HG03521 (cell line): ENCODE measurements at regions not wholly inside any gene's neighbourhood (a gene's known extent, or its start where the extent isn't known, plus 50 kb on each side); places are given as distances from the start of the nearest gene placed in this dataset.
"Not testable (repeated sequence)": the region's sequence is repeated elsewhere in the genome, so short reads cannot be mapped to it uniquely, and the experiment has no call there.

Experiments
- ATAC-seq: cut with Tn5 transposase; IDR thresholded peaks from one replicate; pipeline ENCODE4 v1.9.1; 2021; ENCODE audit warnings: mild to moderate bottlenecking, moderate library complexity; ENCODE audit not compliant: unreplicated experiment

DNA sequence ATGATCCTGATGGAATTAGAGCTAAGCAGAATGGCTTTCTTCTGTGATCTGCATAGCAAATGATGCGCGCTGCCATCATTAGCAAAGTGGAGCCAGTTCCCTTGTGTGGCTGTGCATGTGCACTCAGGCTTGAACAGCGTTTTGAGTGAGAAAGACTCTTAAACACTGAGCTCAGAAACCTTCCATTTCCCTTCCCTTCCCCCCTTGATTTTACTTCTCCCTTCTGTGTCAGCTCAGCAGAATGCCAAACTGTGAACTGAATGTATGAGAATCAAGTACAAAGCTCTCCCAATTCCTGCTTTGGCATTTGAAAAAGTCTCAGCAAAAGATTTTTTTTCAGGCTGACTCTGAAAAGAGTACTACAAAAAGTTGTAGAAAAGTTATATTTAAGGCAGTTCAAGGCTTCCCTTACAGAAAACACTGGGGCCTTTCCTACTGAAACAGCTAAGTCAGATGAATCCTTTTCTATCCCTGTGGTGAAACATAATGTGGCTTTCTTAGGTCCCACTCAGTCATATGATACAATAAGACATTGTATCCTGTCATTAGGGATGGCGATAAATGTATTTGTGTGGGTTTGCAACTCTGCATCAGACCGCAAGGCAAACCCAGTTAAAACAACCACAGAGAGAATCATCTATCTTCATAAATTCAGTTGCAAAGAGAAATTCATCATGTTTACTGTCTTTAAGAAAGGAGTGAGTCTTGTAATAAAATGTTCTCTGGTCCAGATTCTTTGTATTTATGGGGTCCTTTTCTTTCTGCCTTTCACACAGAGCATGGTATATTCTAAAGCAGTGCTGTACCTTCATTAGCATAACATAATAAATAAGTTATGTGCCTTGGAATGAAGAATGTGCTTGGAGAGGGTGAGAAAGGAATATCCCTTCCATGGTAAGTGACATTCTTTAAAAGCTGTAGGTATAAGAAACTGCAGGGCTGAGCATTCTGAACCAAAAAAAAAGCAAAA lies 222.6 kb downstream of the CAAP1 start:
- no peak for ATAC-seq

- no peak for ATAC-seq
These were observed 224.7 kb downstream of the CAAP1 start for GRCh38 chr9:26667882-26668281.

DNA sequence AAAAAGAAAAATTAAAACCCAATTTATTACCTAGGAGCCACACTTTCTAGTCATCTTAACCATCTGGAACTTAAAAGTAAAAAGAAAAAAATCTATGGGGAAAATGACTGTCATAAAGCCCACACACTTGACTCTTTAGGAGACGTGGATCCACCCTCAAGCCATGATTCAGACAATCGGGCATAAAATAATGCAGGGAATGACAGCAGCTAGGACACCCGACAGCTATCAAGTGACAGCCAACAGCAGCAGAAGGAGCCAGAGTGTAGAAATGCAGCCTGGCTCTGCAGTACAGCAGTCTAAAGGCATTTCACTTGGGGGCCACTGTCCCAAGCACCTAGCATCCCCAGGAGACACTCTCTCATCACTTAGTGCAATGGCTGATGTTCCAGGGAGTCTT lies 226.9 kb downstream of the CAAP1 start:
- no peak for ATAC-seq

DNA sequence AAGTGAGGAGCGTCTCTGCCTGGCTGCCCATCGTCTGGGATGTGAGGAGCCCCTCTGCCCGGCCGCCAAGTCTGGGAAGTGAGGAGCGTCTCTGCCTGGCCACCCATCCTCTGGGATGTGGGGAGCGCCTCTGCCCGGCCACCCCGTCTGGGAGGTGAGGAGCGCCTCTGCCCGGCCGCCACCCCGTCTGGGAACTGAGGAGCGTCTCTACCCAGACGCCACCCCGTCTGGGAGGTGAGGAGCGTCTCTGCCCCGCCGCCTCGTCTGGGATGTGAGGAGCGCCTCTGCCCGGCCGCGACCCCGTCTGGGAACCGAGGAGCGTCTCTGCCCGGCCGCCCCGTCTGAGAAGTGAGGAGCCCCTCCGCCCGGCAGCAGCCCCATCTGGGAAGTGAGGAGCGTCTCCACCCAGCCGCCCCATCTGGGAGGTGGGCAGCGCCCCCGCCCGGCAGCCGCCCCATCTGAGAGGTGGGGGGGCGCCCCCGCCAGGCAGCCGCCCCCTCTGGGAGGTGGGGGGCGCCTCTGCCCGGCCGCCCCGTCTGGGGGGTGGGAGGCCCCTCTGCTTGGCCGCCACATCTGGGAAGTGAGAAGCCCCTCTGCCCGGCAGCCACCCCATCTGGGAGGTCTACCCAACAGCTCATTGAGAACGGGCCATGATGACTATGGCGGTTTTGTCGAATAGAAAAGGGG lies 228.4 kb downstream of the CAAP1 start:
- not testable (repeated sequence) for ATAC-seq

DNA sequence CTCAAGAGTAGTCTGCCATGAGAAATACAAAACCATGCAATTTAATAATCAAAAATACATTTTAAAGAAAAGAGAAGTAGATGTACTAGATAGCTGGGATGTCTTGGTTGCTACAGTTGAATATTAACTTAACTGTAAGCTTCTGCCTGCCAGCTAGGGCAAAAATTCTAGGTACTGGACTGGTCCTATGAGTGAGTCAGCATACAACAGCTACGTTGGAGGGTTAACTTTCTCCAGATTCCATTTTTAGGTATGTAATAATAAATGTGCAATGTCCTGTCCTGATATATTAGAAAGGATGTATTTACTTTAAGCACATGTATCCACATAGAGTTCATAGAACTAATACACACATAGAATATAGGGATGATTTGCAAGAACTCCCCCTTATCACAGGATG lies 230.1 kb downstream of the CAAP1 start:
- no peak for ATAC-seq

GRCh38 chr9:26658476-26658875 lies 234.1 kb downstream of the CAAP1 start:
- no peak for ATAC-seq

- no peak for ATAC-seq
These were observed 234.6 kb downstream of the CAAP1 start for GRCh38 chr9:26657958-26658357.

DNA sequence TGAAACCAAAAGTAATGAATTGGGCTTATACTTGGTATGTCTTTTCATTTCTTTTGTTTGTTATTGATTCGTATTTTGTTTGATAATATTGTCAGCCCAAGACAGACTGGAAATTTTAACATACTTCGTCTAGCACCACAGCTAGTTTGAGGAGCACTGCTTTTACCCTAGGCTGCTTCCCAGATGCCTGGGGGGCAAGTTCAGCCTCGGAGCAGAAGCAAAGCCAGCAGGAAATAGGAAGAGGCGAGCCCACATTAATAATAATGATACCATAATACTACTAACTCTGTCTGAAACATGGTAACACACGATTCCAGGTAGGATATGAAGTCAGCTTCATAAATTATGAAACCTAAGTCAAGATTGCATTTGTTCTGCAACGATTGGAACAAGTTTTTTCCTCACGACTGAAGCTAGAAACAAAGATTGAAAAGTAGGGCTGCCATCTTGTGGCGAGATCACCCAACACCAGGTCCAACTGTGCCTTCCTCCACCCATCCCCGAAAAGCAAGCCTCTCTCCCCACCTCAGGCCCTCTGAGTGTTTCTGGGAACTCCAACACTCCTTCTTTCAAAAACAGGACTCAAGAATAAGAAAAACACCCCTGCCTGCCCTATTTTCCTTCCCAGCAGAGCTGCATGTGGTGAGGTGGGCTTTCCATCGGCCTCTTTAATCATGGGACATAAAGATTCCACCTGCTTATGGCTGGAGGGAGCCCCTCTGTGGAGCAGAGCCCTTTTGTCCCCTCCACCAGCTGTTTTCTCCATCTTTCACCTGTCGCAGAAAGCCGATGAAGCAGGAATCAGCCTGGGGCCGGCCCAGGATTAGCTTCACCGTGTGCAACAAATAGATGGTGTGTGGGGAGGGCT lies 236.4 kb downstream of the CAAP1 start:
- no peak for ATAC-seq

GRCh38 chr9:26655166-26655565 lies 237.4 kb downstream of the CAAP1 start:
- ATAC-seq = no peak

DNA sequence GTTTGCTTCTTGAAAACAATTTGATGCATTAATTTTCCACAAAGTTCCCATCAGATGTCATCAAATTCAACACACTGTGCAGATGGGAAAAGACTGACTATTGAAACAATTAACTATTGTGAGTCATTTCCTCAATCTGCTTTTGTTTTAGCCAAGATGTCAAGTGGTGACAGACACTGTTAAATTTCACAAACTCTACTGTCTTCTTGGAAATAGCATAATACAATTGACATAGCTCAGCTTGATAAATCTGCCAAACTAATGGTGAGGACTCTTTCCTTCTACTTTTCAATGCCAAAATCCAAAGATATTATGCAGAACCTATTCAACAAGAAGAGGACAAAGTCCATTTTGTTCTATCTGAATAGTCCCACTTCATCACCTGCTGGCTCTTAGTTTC lies 242.3 kb downstream of the CAAP1 start:
- no peak for ATAC-seq

- no peak for ATAC-seq
These were observed 248.8 kb downstream of the CAAP1 start for GRCh38 chr9:26643826-26644225.

- ATAC-seq = no peak
These were observed 252.8 kb downstream of the CAAP1 start for GRCh38 chr9:26639761-26640160.

- ATAC-seq = no peak
These were observed 255.5 kb downstream of the CAAP1 start for GRCh38 chr9:26637101-26637500.

- ATAC-seq = not testable (repeated sequence)
These were observed 278.7 kb downstream of the CAAP1 start for GRCh38 chr9:26613851-26614350.

DNA sequence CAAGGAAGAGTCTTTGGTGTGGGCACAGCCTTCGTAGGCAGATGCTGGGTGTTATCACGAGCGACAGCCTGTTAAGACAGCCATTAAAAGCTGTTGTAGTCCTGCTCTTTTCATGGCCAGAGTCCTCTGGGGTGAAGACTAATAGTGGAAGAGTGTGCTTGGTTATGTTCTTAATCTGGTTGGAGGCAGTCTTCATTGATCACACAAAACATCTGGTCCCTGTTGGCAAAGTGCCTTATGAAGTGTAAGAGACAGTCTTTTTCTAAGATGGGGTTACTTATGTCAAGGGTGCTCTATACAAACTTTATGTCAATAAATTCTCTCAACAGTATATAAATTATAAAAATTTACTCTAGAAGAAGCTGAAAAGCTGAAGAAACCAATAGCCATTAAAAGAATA lies 280.4 kb downstream of the CAAP1 start:
- ATAC-seq = no peak

- ATAC-seq = no peak
These were observed 285.8 kb downstream of the CAAP1 start for GRCh38 chr9:26606756-26607155.

DNA sequence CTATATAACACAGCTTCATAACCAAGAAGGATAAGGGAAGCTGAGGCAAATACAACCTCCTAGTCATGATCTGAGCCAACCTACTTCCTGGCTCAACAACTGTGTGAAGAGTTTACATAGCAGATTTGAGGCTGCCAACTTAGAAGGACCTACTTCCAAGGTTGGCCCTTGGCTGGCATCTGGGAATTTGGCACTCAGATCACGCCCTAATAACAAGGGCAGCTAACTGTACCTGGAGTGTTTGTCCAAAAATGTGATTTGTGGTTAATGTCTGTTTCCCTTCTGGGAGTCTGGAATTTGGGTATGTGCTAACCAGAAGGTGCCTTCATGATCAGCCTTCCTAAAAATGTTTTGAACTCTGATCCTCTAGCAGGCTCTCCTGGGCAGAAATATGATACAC lies 287.2 kb downstream of the CAAP1 start:
- no peak for ATAC-seq

- no peak for ATAC-seq
These were observed 288.4 kb downstream of the CAAP1 start for GRCh38 chr9:26604076-26604662.

DNA sequence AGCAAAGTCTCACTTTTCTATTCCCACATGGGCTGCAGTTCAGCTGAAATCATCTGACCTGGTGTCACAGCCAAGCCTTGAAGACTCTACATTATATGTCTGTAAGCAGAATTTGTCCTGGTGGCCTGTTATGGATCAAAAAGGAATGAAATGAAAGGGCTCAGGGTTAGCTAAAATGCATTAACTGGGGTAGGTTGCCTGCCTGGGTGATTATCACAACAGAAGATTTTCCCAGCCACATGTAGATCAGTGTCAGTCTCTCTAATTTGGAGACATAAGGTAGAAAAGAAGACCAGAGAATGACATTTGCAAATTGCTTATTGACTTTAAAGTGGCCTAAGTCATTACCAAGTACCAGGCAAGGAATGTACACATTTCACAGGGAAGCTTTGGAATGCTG lies 289.0 kb downstream of the CAAP1 start:
- ATAC-seq = no peak

- no peak for ATAC-seq
These were observed 295.0 kb downstream of the CAAP1 start for GRCh38 chr9:26597542-26598149.
